ENCODE measurements at regions not wholly inside any gene's neighbourhood (a gene's known extent, or its start where the extent isn't known, plus 50 kb on each side); places are given as distances from the start of the nearest gene placed in this dataset.

DNA sequence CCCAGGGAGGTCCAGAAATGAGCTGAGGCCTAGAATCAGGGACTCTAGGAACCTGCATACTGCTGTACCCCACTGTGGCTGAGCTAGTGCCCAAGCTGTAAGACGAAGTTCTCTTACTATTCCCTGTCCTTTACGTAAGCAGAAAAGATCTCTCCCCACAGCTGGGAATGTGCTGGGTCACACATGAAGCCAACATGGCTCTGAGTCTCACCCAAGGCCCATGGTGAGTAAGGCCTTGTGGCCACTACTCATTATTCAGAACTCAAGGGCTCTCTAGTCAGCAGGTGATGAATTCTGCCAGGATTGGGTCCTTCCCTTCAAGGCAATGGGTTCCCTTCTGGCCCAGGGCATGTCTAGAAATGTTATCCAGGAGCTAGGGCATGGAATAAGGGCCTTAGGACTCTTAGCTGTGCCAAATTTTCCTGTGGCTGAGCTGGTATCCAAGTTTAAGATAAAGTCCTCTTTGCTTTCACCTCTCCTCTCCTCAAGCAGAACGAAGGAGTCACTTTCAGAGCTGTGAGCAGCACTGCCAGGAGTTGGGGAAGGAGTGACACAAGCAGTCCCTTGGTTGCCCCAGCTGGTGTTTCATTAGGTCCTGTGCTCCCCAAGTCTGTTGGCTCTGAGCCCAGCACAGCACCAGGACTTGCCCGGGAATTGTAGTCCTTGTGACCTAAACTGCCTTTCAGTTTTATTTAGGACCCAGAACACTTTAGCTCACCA is 707.6 kb downstream of the SLC4A3 start:
- 10% methylated on average over 4 of the region's 4 CpGs for WGBS (ENCODE audit: low lambda C conversion rate)
- H3K9ac ChIP-seq (ENCODE audit: insufficient read depth, low read depth, low read length) = no peak overlapping the region
- no peaks in the 10 kb centered on the region for H3K27me3 ChIP-seq (ENCODE audit: control insufficient read depth in 1 of 2, insufficient read depth in 2 of 2, low read length in 2 of 2)
- ChIA-PET CTCF (ENCODE audit: low intra/inter-chr PET ratio, low total read pairs) (no interaction called here), POLR2A (no interaction called here)
- BruUV-seq (replicated peaks) = no TSS peak
- ATAC-seq = no peak
- H4K20me1 ChIP-seq (ENCODE audit: insufficient read depth, low read length) = no peaks in the 10 kb centered on the region
- in situ Hi-C loops (cut with HindIII; ENCODE audit: extremely low pct_ligation_motif_present, low pct_unique_long_range_greater_than_20kb) (no loop called here), intact Hi-C loops (cut with micrococcal nuclease; ENCODE audit: unreplicated experiment) (no loop called here)
- H3K27ac ChIP-seq (ENCODE audit: extremely low read length, insufficient read depth, low read length) = no peak overlapping the region
- no peak for DNase-seq (ENCODE audit: low spot score)
- no peak overlapping the region for H3K4me3 ChIP-seq (replicated peaks in 1 of 3; ENCODE audit: insufficient read depth in 1 of 3, low read depth in 2 of 3, low read length in 3 of 3)
- no peak for FAIRE-seq
- H3K36me3 ChIP-seq (replicated peaks in 1 of 2; ENCODE audit: control insufficient read depth in 1 of 2, insufficient read depth in 2 of 2, low read length in 2 of 2) = no peaks in the 10 kb centered on the region
- no peaks in the 10 kb centered on the region for H3K4me1 ChIP-seq (ENCODE audit: insufficient read depth, low read length)
- H3K9me3 ChIP-seq (ENCODE audit: low read length) = peaks cover 31% of the 10 kb centered on the region
- no peak overlapping the region for H2AFZ ChIP-seq (ENCODE audit: low read length)
- no peaks in the 10 kb centered on the region for H3K79me2 ChIP-seq (ENCODE audit: insufficient read depth, low read length)
- H3K4me2 ChIP-seq (ENCODE audit: low read depth, low read length) = no peak overlapping the region
- TF ChIP-seq, protein P1, sequence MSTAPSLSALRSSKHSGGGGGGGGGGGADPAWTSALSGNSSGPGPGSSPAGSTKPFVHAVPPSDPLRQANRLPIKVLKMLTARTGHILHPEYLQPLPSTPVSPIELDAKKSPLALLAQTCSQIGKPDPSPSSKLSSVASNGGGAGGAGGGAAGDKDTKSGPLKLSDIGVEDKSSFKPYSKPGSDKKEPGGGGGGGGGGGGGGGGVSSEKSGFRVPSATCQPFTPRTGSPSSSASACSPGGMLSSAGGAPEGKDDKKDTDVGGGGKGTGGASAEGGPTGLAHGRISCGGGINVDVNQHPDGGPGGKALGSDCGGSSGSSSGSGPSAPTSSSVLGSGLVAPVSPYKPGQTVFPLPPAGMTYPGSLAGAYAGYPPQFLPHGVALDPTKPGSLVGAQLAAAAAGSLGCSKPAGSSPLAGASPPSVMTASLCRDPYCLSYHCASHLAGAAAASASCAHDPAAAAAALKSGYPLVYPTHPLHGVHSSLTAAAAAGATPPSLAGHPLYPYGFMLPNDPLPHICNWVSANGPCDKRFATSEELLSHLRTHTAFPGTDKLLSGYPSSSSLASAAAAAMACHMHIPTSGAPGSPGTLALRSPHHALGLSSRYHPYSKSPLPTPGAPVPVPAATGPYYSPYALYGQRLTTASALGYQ (CRISPR knock-in tag; IDR thresholded peaks at IDR 0.05) = no peak
- TF ChIP-seq HIVEP1 (CRISPR knock-in tag; IDR thresholded peaks at IDR 0.05) = no peak
- TF ChIP-seq AKAP8 (CRISPR knock-in tag; IDR thresholded peaks at IDR 0.05) = no peak
- TF ChIP-seq HNRNPLL (IDR thresholded peaks at IDR 0.05; ENCODE audit: low read depth, low read length, poor library complexity, severe bottlenecking) = no peak
- TF ChIP-seq ZNF713 (CRISPR knock-in tag; IDR thresholded peaks at IDR 0.05) = no peak
- TF ChIP-seq, protein P2, sequence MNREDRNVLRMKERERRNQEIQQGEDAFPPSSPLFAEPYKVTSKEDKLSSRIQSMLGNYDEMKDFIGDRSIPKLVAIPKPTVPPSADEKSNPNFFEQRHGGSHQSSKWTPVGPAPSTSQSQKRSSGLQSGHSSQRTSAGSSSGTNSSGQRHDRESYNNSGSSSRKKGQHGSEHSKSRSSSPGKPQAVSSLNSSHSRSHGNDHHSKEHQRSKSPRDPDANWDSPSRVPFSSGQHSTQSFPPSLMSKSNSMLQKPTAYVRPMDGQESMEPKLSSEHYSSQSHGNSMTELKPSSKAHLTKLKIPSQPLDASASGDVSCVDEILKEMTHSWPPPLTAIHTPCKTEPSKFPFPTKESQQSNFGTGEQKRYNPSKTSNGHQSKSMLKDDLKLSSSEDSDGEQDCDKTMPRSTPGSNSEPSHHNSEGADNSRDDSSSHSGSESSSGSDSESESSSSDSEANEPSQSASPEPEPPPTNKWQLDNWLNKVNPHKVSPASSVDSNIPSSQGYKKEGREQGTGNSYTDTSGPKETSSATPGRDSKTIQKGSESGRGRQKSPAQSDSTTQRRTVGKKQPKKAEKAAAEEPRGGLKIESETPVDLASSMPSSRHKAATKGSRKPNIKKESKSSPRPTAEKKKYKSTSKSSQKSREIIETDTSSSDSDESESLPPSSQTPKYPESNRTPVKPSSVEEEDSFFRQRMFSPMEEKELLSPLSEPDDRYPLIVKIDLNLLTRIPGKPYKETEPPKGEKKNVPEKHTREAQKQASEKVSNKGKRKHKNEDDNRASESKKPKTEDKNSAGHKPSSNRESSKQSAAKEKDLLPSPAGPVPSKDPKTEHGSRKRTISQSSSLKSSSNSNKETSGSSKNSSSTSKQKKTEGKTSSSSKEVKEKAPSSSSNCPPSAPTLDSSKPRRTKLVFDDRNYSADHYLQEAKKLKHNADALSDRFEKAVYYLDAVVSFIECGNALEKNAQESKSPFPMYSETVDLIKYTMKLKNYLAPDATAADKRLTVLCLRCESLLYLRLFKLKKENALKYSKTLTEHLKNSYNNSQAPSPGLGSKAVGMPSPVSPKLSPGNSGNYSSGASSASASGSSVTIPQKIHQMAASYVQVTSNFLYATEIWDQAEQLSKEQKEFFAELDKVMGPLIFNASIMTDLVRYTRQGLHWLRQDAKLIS (CRISPR knock-in tag; IDR thresholded peaks at IDR 0.05) = no peak
- no peak for TF ChIP-seq ZSCAN9 (CRISPR knock-in tag; IDR thresholded peaks at IDR 0.05; ENCODE audit: borderline replicate concordance)
- TF ChIP-seq, protein P3, sequence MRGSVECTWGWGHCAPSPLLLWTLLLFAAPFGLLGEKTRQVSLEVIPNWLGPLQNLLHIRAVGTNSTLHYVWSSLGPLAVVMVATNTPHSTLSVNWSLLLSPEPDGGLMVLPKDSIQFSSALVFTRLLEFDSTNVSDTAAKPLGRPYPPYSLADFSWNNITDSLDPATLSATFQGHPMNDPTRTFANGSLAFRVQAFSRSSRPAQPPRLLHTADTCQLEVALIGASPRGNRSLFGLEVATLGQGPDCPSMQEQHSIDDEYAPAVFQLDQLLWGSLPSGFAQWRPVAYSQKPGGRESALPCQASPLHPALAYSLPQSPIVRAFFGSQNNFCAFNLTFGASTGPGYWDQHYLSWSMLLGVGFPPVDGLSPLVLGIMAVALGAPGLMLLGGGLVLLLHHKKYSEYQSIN (CRISPR knock-in tag; IDR thresholded peaks at IDR 0.05; ENCODE audit: borderline replicate concordance) = no peak
- TF ChIP-seq, protein P4, sequence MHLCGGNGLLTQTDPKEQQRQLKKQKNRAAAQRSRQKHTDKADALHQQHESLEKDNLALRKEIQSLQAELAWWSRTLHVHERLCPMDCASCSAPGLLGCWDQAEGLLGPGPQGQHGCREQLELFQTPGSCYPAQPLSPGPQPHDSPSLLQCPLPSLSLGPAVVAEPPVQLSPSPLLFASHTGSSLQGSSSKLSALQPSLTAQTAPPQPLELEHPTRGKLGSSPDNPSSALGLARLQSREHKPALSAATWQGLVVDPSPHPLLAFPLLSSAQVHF (CRISPR knock-in tag; IDR thresholded peaks at IDR 0.05) = no peak
- TF ChIP-seq, protein P5, sequence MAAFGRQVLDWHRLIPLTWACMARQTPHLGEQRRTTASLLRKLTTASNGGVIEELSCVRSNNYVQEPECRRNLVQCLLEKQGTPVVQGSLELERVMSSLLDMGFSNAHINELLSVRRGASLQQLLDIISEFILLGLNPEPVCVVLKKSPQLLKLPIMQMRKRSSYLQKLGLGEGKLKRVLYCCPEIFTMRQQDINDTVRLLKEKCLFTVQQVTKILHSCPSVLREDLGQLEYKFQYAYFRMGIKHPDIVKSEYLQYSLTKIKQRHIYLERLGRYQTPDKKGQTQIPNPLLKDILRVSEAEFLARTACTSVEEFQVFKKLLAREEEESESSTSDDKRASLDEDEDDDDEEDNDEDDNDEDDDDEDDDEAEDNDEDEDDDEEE (CRISPR knock-in tag; IDR thresholded peaks at IDR 0.05) = no peak
- TF ChIP-seq ZNF878 (CRISPR knock-in tag; IDR thresholded peaks at IDR 0.05) = no peak
- TF ChIP-seq, protein P6, sequence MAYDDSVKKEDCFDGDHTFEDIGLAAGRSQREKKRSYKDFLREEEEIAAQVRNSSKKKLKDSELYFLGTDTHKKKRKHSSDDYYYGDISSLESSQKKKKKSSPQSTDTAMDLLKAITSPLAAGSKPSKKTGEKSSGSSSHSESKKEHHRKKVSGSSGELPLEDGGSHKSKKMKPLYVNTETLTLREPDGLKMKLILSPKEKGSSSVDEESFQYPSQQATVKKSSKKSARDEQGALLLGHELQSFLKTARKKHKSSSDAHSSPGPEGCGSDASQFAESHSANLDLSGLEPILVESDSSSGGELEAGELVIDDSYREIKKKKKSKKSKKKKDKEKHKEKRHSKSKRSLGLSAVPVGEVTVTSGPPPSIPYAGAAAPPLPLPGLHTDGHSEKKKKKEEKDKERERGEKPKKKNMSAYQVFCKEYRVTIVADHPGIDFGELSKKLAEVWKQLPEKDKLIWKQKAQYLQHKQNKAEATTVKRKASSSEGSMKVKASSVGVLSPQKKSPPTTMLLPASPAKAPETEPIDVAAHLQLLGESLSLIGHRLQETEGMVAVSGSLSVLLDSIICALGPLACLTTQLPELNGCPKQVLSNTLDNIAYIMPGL (CRISPR knock-in tag; IDR thresholded peaks at IDR 0.05; ENCODE audit: borderline replicate concordance in 1 of 2, low read depth in 1 of 2) = no peak
- TF ChIP-seq HOXA3 (CRISPR knock-in tag; IDR thresholded peaks at IDR 0.05) = no peak
